Keratinocyte (primary cell): ENCODE measurements at regions not wholly inside any gene's neighbourhood (a gene's known extent, or its start where the extent isn't known, plus 50 kb on each side); places are given as distances from the start of the nearest gene placed in this dataset.

Source experiments
- DNase-seq: peaks from one replicate; pipeline ENCODE4 v3.0.0-alpha.2; 2011; ENCODE audit warnings: low read depth, missing footprints, low spot score
- FAIRE-seq: peaks from 2 replicates; lab custom pipeline; 2011; peaks lifted over from hg19 to GRCh38; lab: Jason Lieb, UNC
- H2AFZ ChIP-seq: 2 replicates; pipeline ENCODE4 v1.6.0; 2012; ENCODE audit warnings: low read length, control low read depth, inconsistent platforms; ENCODE audit not compliant: control insufficient read depth
- H3K27ac ChIP-seq: 2 replicates; pipeline ENCODE4 v1.5.1; 2011; ENCODE audit warnings: low read length; ENCODE audit not compliant: control insufficient read depth, insufficient read depth
- H3K27me3 ChIP-seq: 3 replicates; pipeline ENCODE4 v1.6.0; 2011; ENCODE audit warnings: low read length; ENCODE audit not compliant: control insufficient read depth, insufficient read depth; ENCODE audit errors: extremely low read depth
- H3K36me3 ChIP-seq, 2 experiments: 2 replicates in 1 of 2; 3 replicates in 1 of 2; pipeline ENCODE4 v1.5.1; 2011; ENCODE audit warnings: low read length in 2 of 2, mild to moderate bottlenecking in 1 of 2; ENCODE audit not compliant: control insufficient read depth in 2 of 2, insufficient read depth in 2 of 2; ENCODE audit errors: extremely low read depth in 1 of 2
- H3K4me1 ChIP-seq: 3 replicates; pipeline ENCODE4 v1.5.1; 2011; ENCODE audit warnings: low read length; ENCODE audit not compliant: control insufficient read depth, insufficient read depth; ENCODE audit errors: extremely low read depth
- H3K4me2 ChIP-seq: 3 replicates; pipeline ENCODE4 v1.6.0; 2011; ENCODE audit warnings: low read depth, low read length; ENCODE audit not compliant: control insufficient read depth, insufficient read depth; ENCODE audit errors: extremely low read depth
- H3K4me3 ChIP-seq, 3 experiments: fragments of 200-600 bp in 1 of 3; sonication (generic) in 1 of 3; 2 replicates in 2 of 3; 3 replicates in 1 of 3; pipeline ENCODE4 v1.5.1; 2011 to 2016; ENCODE audit warnings: low read length in 3 of 3, mild to moderate bottlenecking in 3 of 3, control low read depth in 2 of 3, inconsistent platforms in 1 of 3, low read depth in 1 of 3, mixed read lengths in 1 of 3, mixed run types in 1 of 3, moderate library complexity in 1 of 3; ENCODE audit not compliant: control insufficient read depth in 2 of 3, insufficient read depth in 2 of 3; ENCODE audit errors: extremely low read depth in 1 of 3
- H3K79me2 ChIP-seq: 2 replicates; pipeline ENCODE4 v1.6.0; 2012; ENCODE audit warnings: low read length; ENCODE audit not compliant: control insufficient read depth, insufficient read depth
- H3K9ac ChIP-seq: 3 replicates; pipeline ENCODE4 v1.6.0; 2011; ENCODE audit warnings: low read length; ENCODE audit not compliant: control insufficient read depth, insufficient read depth; ENCODE audit errors: extremely low read depth
- H3K9me1 ChIP-seq: 3 replicates; pipeline ENCODE4 v1.6.0; 2011; ENCODE audit warnings: low read length; ENCODE audit not compliant: control insufficient read depth, insufficient read depth; ENCODE audit errors: extremely low read depth
- H3K9me3 ChIP-seq: 2 replicates; pipeline ENCODE4 v1.5.1; 2012; ENCODE audit warnings: low read depth, low read length; ENCODE audit not compliant: control insufficient read depth
- H4K20me1 ChIP-seq: 3 replicates; pipeline ENCODE4 v1.6.0; 2011; ENCODE audit warnings: low read length; ENCODE audit not compliant: control insufficient read depth, insufficient read depth; ENCODE audit errors: extremely low read depth
- CTCF ChIP-seq, 3 experiments: IDR thresholded peaks in 1 of 3; conservative IDR thresholded peaks in 1 of 3; optimal IDR thresholded peaks in 1 of 3; 2 replicates in 2 of 3; 3 replicates in 1 of 3; pipeline versions ENCODE3 to v1.5.1; 2011; ENCODE audit warnings: low read length in 3 of 3, mild to moderate bottlenecking in 3 of 3, moderate library complexity in 2 of 3, control low read depth in 1 of 3, inconsistent platforms in 1 of 3; ENCODE audit not compliant: insufficient read depth in 2 of 3; ENCODE audit errors: extremely low read depth in 1 of 3
- EZH2 ChIP-seq: IDR thresholded peaks from one replicate; pipeline ENCODE4 v1.6.1; 2012; ENCODE audit warnings: inconsistent platforms, mild to moderate bottlenecking, low read length, moderate library complexity
- dilution Hi-C: fragments of 300-500 bp; cut with MboI; formaldehyde crosslinking; loops from one replicate; pipeline ENCODE4 v1.7.0; 2020; ENCODE audit warnings: low sequenced_read_pairs; ENCODE audit not compliant: extremely low pct_ligation_motif_present

- Histone ChIP-seq H3K4me3 (no peak overlapping the region), H3K4me2 (no peak overlapping the region), H3K9me1 (no peaks in the 10 kb centered on the region), H3K4me1 (no peaks in the 10 kb centered on the region), H4K20me1 (no peaks in the 10 kb centered on the region), H2AFZ (no peak overlapping the region), H3K36me3 (no peaks in the 10 kb centered on the region), H3K9me3 (no peaks in the 10 kb centered on the region), H3K79me2 (no peaks in the 10 kb centered on the region), H3K27ac (no peak overlapping the region), H3K27me3 (no peaks in the 10 kb centered on the region), H3K9ac (no peak overlapping the region)
- dilution Hi-C loops = no loop called here
- FAIRE-seq = no peak
- DNase-seq = no peak
- no peak for TF ChIP-seq EZH2
- TF ChIP-seq CTCF (optimal IDR thresholded peaks at IDR 0.05 in 1 of 3, IDR thresholded peaks at IDR 0.05 in 1 of 3, conservative IDR thresholded peaks at IDR 0.05 in 1 of 3; ENCODE audit: extremely low read depth in 1 of 3, insufficient read depth in 2 of 3, low read length in 3 of 3) = no peak
Measured at GRCh38 chr5:60350794-60351193, 349.2 kb downstream of the DEPDC1B start.

GRCh38 chr5:60349891-60350415 is 350.0 kb downstream of the DEPDC1B start:
- H4K20me1 ChIP-seq = no peaks in the 10 kb centered on the region
- H3K4me3 ChIP-seq = no peak overlapping the region
- no peak overlapping the region for H3K4me2 ChIP-seq
- no peak for FAIRE-seq
- H3K9me3 ChIP-seq = no peaks in the 10 kb centered on the region
- dilution Hi-C loops = no loop called here
- no peaks in the 10 kb centered on the region for H3K27me3 ChIP-seq
- H3K4me1 ChIP-seq = no peaks in the 10 kb centered on the region
- H3K36me3 ChIP-seq = no peaks in the 10 kb centered on the region
- H3K79me2 ChIP-seq = no peaks in the 10 kb centered on the region
- TF ChIP-seq EZH2 (no peak), CTCF (optimal IDR thresholded peaks at IDR 0.05 in 1 of 3, IDR thresholded peaks at IDR 0.05 in 1 of 3, conservative IDR thresholded peaks at IDR 0.05 in 1 of 3; ENCODE audit: extremely low read depth in 1 of 3, insufficient read depth in 2 of 3, low read length in 3 of 3) (no peak)
- H2AFZ ChIP-seq = no peak overlapping the region
- no peak overlapping the region for H3K9ac ChIP-seq
- H3K9me1 ChIP-seq = no peaks in the 10 kb centered on the region
- no peak for DNase-seq
- H3K27ac ChIP-seq = no peak overlapping the region
